ENCODE measurements at regions not wholly inside any gene's neighbourhood (a gene's known extent, or its start where the extent isn't known, plus 50 kb on each side); places are given as distances from the start of the nearest gene placed in this dataset.

DNA sequence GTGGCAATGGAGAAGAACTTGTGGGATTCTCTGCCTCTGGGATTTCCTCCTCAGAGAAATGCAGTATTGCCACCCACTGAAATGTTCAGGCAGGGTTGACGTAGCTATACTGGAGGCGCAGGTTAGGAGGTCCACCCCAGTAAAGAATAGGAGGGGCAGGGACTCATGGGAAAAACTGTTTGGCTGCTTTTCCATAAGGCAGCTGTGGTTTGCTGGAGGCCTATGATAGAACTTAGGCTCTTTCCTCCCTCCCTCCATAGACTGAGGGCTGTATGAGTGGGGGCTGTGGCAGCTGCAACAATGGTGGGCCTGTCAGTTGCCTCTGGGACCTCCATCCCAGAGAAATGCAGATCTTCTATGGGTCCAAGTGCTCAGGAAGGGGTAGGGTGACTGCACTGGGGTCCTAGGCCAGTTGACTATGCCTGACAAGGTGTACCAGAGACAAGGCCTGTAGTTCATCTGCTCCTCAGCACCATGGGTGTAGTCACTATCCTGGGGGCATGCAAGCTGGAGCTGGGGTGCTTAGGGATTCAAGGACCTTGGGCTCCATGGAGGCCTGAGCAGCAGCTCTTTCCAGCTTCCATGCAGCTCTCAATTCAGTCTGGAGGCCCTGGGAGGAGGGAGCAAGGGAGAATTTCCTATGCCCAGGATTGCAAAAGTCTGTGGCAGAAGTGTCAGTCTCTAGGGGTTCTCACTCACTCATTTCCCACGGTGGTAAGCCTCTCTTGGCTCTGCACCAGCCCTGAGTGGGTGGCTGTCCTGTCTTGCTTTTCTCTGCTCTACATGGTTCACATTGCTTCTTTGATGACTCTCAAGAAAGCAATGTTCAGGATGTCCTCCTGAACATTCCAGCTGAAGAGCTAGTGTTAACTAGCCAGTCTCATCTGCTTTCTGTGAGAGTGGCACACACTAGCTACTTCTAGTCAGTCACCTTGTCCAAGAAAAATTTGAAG lies 353.0 kb downstream of the IDS start:
- DNase-seq: no peak

DNA sequence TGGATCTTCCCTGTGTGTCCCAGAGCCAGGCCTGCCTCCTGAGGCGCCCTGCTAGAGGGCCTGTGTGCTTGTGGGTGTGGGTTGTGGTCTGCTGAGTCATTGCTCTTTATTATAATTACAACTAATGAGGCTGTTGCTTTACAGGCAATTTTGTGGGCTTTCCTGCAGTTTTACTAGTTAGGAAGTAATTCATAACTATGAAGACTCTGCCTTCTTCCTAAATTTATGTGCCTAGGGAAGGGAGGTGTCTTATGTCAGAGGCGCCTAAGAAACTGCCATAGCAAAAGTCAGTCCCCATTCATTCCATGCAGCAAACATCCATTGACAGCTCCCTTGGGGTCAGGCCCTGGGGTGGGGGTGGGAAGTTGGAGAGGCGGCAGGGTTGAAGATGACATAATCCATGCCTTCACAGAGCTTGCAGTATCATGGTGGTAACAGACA lies 359.2 kb downstream of the IDS start:
- no peak for DNase-seq

DNA sequence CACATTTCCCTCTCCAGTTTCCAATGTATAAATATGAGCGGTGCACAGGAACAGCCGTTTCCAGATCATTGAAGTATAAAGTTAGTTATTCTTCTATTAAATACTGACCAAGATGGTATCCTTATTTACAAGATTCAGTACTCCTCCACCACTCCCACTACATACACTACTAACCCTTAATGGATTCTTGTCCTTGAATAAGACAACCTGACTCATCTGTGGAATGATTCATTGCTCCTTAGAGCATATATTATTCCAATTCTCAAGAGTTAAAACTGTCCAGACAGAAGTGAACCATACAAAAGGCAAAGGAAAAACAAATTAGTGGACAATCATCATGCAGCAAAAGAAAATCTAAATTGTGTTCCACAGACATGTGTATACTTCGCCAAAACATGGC lies 373.3 kb downstream of the IDS start:
- DNase-seq: no peak

DNA sequence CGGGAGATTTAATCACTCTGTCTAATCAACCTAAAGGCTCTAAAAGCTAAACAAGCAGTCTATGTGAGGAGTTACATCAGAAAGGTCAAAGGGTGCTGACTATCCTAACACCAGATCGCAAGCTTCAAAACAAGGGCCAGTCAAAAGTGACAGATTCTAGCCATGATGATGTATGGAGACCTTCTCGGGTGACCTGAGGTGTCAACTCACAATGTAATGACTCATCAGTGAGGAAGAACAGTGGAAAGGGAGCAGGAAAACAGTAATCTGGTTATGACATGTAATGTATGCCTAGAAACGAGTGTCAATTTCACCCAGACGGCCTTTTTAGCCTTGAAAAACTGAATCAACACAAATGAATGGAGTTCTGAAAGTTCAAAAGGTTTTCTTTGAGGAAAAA lies 375.3 kb downstream of the IDS start:
- DNase-seq: no peak

DNA sequence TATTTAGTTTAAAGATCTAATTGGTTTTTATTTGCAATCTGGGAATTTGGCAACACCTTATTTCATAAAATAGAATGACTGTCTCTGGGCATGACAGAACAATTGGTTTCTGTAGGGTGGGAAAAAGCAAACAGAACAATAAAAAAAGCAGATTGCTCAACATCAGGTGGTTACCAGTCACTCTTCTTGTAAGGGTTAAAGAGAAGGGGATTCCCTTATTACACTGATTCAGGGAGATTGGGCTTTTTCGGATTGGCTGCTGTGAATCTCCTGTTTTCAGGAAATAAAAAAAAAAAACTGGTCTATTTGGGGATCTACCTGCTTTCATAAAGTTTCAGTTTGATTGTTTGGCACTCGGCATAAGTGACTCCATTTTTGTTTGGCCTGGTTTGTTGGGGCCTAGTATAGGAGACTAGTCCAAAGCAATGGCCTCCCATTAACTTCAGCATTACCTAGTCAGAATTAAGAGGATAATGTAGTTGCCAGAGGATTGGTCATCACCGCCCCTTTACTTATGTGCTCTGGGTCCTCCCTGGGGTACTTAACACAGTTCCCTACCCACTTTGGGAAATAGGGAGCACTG lies 380.5 kb downstream of the IDS start:
- no peak for DNase-seq

DNA sequence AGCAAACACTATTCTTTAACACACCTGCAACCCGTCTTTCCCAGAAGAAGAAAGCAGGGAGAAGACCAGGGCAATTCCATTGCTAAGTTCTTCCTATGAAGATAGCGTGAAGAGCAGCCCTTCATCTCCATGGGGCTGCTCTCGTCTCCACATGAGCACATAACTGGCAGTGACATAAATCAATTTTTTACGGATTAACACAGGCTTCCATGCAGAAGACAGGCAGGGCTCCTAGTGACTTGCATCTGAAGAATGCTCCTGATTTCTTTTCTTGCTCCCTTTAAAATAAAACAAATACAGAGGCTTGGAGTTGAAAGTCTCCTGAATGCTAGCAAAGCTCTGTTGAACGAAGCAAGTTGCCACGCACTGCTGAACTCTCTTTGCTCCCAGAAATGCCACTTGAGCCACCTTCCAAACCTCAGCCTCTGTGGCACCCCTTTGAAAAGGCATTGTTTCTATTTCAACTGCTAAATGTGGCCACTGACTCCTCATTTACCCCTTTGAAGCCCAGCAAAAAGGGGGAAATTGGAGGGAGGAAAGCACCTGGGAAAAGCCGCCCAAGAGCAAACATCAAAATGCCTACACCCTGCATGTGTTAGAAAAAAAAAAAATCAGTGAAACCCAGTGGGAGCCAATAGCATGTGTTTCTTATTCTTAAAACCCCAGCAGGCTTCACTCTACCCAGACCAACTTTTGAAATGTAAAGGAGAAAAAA lies 383.7 kb downstream of the IDS start:
- no peak for DNase-seq

DNA sequence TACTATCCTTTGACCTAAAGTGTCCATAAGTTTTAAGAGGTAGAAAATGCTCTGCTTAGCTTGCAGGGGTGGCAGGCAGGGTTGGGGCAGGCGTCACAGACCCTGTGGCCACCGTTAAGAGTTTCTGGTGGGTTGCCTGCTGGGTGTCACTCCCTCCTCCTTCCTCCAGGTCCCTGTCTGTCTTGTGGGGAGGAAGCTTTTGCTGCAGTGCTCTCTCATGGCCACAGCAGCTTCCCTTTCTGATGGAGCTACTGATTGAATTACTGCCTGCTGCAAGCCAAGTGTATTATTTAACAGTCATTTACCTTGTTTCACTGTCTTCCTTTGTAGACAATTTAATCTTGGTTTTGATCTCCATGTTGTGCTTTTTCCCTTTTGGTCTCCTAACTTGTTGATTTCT lies 384.6 kb downstream of the IDS start:
- DNase-seq: no peak

DNA sequence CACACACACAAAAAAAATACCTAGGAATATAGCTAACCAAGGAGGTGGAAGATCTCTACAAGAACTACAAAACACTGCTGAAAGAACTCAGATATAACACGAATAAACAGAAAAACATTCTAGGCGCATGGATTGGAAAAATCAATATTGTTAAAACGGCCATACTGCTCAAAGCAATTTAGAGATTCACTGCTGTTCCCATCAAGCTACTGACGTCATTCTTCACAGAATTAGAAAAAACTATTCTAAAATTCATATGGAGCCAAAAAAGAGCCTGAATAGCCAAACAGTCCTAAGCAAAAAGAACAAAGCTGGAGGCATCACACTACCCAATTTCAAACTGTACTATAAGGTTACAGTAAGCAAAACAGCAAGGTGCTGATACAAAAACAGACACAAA lies 390.2 kb downstream of the IDS start:
- DNase-seq: no peak

DNA sequence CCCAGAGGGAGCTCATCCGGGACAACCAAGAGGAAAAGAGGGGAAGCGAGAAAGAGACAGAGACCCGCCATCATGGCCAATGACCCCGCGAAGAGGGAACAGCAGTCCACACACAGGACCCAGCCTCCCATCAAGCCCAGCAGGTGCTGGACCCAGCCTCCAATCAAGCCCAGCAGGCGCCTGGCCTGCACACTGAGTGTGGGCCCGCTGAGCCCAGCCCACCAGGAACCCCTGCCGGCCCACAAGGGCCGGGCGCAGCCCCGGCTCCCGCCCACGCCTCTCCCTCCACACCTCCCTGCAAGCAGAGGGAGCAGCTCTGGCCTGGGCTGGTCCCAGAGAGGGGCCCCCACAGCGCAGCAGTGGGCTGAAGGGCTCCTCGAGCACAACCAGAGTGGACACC lies 391.1 kb downstream of the IDS start:
- DNase-seq: no peak

DNA sequence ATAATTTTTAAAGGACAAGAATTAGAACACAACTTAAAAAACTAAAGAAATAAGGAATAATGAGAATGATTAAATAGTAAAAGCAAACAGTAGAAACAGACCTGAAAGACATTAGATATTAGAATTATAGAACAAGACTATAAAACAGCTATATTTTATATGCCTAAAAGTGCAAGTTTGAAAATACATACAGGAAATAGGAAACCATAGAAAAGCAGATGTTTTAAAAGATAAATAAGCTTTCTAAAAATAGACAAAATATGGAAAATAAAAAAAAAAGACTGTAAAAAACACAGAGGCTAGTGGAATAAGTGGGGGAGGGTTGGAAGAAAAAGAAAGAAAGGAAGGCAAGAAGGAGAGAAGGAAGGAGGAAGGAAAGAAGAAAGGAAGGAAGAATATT lies 407.3 kb downstream of the IDS start:
- DNase-seq: no peak

DNA sequence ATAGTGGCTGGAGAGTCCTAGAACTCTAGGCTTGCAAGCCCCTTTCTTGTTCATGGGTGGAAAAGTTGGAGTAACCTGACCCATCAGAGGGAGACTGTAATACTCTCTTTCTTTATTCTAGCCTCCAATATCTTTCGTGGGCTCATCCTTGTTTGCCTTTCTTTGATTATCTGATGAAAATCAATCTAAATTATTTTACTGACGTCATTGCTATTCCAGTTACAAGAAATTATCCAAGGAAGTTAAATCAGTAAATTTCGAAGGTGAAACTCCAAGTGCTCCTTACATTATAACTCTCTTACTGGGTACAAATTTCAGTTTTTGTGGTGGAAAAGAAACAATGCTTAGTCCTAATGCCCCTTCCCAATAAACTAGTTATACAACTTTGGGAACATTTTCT lies 412.9 kb downstream of the IDS start:
- no peak for DNase-seq

DNA sequence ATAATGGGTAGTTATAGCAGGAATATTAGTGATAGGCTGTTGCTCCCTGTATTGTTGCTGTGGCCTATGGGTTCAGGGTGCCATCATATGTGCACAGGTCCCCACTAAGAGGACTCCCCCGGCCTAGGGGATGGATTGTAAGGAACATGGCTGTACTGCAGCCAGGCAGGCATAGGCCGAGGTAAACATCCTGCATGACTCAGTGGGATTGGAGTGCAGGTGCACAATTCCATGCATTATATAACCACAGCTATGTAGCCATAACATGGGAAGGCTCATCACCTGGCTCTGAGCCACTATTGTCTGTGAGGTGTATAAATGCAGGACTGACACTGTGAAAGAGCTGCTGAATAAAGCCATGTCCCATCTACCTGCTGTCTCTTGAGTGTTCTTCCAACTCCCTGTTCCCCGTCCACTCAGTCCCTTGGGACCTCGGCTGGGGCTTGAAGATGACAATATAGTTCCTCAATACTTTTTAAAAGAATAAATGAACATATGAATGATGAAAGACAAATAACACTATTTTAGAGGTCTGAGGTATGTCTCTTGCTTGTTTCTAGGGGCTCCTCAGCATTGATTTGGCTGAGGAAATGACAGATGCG lies 425.2 kb downstream of the IDS start:
- DNase-seq: no peak

DNA sequence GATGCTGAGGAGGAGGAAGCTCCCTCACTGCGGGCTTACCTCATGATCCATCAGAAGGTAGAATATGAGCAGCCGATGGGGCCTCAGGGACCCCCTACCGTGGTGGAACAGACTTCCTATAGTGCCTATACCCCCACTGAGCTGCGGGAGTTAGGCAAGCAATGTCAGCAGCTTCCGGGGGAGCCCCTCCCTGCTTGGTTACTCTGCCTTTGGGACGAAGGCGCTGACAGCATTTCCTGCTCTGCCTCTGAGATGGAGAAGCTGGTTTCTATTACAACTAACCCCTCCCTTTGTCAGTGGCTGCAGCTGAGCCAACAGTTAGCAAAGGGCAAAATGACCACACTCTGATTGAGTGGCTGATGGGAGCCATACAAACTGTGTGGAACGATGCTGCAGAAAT lies 430.7 kb downstream of the IDS start:
- no peak for DNase-seq

DNA sequence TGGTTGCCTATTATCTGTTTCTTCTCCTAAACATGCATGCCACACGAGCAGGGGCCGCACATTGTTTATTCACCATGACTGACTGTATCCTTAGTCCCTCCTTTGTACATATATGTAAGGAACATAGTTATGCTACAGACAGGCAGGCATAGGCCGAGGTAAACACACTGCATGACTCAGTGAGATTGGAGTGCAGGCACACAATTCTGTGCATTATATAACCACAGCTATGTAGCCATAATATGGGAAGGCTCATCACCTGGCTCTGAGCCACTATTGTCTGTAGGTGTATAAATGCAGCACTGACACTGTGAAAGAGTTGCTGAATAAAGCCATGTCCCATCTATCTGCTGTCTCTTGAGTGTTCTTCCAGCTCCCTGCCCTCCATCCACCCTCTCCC lies 431.6 kb downstream of the IDS start:
- no peak for DNase-seq

DNA sequence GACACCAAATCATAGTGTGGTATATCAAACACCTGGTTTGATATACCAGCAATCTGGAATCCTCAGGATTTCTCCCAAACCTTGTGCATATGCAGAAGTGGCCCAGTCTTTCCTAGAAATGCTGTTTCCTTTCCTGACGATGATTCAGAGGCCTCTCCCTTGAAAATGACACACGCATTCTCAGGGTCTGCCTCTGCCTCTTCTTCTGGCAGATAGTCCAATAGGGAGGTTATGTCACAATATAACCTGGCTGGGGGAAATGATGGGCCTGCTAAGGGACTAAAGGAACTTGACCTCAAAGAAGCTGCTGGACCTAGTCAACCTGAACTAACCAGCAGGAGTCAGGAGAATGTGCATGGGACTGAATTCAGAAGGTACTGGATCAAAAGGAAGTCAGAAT lies 435.2 kb downstream of the IDS start:
- no peak for DNase-seq

DNA sequence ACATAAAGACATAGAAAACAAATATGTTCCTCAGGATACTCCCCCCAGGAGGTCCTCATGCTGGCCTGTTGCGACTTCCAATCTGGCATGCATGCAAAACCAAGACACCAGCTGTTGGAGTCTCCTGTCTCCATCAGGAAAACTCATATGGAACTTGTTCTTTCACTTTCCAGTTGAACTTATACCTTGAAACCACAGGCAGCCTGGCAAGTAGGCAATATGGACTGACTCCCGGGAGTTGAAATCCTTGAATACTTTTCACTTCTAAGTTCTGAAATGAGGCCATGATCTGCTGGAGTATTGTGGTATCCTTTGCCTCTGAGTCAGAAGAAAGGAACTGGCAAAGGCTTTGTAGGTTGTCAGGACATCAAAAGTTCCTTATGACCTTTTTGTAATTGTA lies 444.2 kb downstream of the IDS start:
- DNase-seq: no peak

Data from GDM1 (cell line).